GM19238 (cell line): ENCODE measurements at regions not wholly inside any gene's neighbourhood (a gene's known extent, or its start where the extent isn't known, plus 50 kb on each side); places are given as distances from the start of the nearest gene placed in this dataset.

ENCODE experiments used
- DNase-seq: peaks from one replicate; pipeline ENCODE4 v3.0.0; 2011; ENCODE audit warnings: low spot score; ENCODE audit not compliant: insufficient read length

- no peak for DNase-seq
Observed at GRCh38 chr2:168375195-168375798, 80.8 kb upstream of the CERS6 start.

GRCh38 chr2:168378960-168379669 is 77.0 kb upstream of the CERS6 start:
- DNase-seq, result no peak

GRCh38 chr2:168380500-168380899 is 75.6 kb upstream of the CERS6 start:
- DNase-seq, result no peak

DNA sequence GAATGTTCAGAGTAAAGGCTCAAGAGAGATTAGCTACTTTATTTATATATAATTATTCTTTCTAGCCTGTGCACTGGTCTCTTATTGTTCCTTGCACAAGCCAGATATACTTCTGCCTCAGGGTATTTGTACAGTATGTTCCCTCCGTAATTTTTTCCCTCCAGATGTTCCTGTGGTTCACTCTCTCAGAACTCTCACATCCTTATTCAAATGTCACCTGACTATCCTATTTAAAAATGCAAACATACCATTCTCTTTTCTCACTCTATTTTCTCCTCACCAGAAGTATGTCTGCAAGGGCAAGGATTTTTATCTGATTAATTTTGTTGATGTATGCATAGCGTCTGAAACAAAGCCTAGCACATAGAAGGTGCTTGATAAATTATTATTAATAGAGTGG is 64.0 kb upstream of the CERS6 start:
- no peak for DNase-seq

GRCh38 chr2:168392797-168393196 is 63.3 kb upstream of the CERS6 start:
- DNase-seq, result no peak

- no peak for DNase-seq
Observed at GRCh38 chr2:168394262-168394661, 61.8 kb upstream of the CERS6 start.

DNA sequence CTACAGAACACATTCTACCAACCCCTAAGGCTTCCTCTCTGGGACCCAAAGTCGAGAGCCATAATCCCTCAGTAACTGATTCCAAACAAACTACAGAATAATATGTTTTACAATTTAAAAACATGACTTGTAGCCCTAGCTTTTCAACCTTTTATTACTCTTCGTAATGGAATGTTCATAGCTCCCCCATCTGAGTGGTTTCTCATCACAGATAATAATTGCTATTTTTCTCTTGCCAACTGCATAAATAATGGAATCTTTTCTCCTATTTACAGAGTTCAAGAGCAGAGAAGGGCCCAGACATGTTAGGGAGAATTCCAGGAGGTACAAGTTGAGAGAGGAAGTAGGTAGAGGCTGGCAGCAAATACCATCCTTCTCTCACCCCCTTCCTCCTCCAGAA is 59.9 kb upstream of the CERS6 start:
- no peak for DNase-seq

GRCh38 chr2:168397629-168398028 is 58.4 kb upstream of the CERS6 start:
- no peak for DNase-seq

DNA sequence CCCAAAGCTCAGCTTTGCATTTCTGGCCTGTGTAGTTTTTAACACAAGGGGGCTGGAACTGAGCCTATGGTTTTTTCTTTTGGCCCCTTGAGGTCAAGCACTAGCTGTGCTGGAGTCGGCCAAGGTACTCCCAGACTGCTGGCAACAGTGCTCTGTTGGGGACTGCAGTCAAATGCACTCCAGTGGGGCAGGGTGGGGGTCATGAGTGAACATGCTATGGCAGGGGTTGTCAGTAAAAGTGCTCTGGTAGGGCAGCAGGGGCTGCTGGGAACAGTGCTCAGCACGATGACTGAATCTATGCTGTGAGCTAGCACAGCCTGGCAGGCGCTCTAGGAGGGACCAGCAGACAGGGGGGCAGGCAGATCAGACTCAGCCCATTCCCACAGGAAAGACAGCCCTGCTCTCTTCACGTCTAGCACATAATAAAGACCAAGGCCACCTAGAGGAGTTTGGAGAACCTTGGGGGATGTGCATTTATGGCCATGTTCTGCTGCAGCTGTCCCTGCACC is 55.0 kb upstream of the CERS6 start:
- DNase-seq, result no peak

- no peak for DNase-seq
Observed at GRCh38 chr2:168401771-168402170, 54.3 kb upstream of the CERS6 start.

DNA sequence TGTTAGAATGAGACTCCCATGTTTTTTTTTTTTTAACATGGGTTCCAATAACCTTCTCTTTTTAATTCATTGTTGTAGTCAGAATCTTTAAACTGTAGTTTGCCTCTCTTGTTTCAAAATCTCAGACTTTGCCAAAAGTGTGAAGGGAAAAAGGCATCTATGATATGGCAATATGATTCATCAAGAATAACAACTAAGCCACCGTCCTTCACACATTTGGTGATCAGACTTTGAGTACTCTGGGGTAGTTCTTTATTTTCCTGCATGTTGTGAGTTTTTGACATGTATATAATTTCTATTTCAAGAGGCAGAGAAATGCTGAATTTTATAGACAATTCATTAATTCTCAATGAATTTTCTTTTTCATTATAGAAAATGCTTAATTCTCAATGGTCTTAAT is 53.5 kb upstream of the CERS6 start:
- no peak for DNase-seq

GRCh38 chr2:168403736-168404135 is 52.3 kb upstream of the CERS6 start:
- no peak for DNase-seq

GRCh38 chr2:168404764-168405163 is 51.3 kb upstream of the CERS6 start:
- no peak for DNase-seq
